ENCODE measurements at regions not wholly inside any gene's neighbourhood (a gene's known extent, or its start where the extent isn't known, plus 50 kb on each side); places are given as distances from the start of the nearest gene placed in this dataset.

GRCh38 chr9:652914-653313 lies 188.6 kb upstream of the DMRT1 start:
- TF ChIP-seq ZMAT3 (CRISPR knock-in tag; conservative IDR thresholded peaks at IDR 0.05) (no peak), ZNF747 (CRISPR knock-in tag; IDR thresholded peaks at IDR 0.05; ENCODE audit: borderline replicate concordance) (no peak), CTCF (CRISPR knock-in tag; IDR thresholded peaks at IDR 0.05) (no peak), ZNF143 (CRISPR knock-in tag; IDR thresholded peaks at IDR 0.05) (no peak)

Data from HepG2 (cell line).